K562 (cell line): ENCODE measurements at regions not wholly inside any gene's neighbourhood (a gene's known extent, or its start where the extent isn't known, plus 50 kb on each side); places are given as distances from the start of the nearest gene placed in this dataset.

Experiments used
- ATAC-seq: fragments of 200-7000 bp; cut with Tn5 transposase; 3 replicates; pipeline ENCODE4 v1.9.1; 2020; ENCODE audit warnings: moderate library complexity
- BruUV-seq: library from RNA; stranded (reverse); fragments of 400-500 nt; replicated peaks from 2 replicates; lab custom pipeline; 2021; lab: Mats Ljungman, UMichigan
- CTCF ChIA-PET: fragments of 300-600 bp; formaldehyde crosslinking; extraction: SDS; loops from one replicate; lab custom pipeline; 2021; ENCODE audit warnings: low intra/inter-chr PET ratio; lab: Yijun Ruan, JAX
- POLR2A ChIA-PET: fragments of 300-600, 350-650 bp; sonication (Branson Sonifier 250); formaldehyde crosslinking; extraction: SDS; loops from one replicate; lab custom pipeline; 2021; ENCODE audit warnings: antibody characterized with exemption, inconsistent platforms; lab: Yijun Ruan, JAX
- DNase-seq, 4 experiments: peaks; one replicate each; pipeline versions ENCODE4 v3.0.0 to v3.0.0-alpha.2; 2011 to 2018; ENCODE audit warnings: low spot score in 3 of 4, mixed read lengths in 3 of 4; ENCODE audit errors: extremely low read depth in 1 of 4
- FAIRE-seq: peaks from 2 replicates; lab custom pipeline; 2011; peaks lifted over from hg19 to GRCh38; lab: Jason Lieb, UNC
- H2AFZ ChIP-seq: 2 replicates; pipeline ENCODE4 v1.6.0; 2011; ENCODE audit warnings: low read depth, low read length, control low read depth, inconsistent platforms
- H3K27ac ChIP-seq: fragments of 200-600 bp; 3 replicates; pipeline ENCODE4 v1.8.0; 2011; ENCODE audit warnings: low read depth, mild to moderate bottlenecking, control low read depth, inconsistent platforms, low read length, moderate library complexity, mixed read lengths; ENCODE audit errors: extremely low read depth
- H3K27me3 ChIP-seq, 2 experiments: fragments of 300-600 bp in 1 of 2; 2 replicates in 1 of 2; 3 replicates in 1 of 2; pipeline versions ENCODE4 v1.6.0 to v1.8.0; 2011; ENCODE audit warnings: inconsistent platforms in 2 of 2, low read length in 2 of 2, mild to moderate bottlenecking in 1 of 2, mixed read lengths in 1 of 2, moderate library complexity in 1 of 2; ENCODE audit not compliant: control insufficient read depth in 2 of 2, insufficient read depth in 2 of 2
- H3K36me3 ChIP-seq: fragments of 300-600 bp; 3 replicates; pipeline ENCODE4 v1.8.0; 2011; ENCODE audit warnings: mild to moderate bottlenecking, low read length, inconsistent platforms; ENCODE audit not compliant: control insufficient read depth, insufficient read depth
- H3K4me1 ChIP-seq, 2 experiments: fragments of 200-600 bp in 1 of 2; replicated peaks in 1 of 2; 2 replicates in 1 of 2; 3 replicates in 1 of 2; pipeline versions ENCODE4 v1.5.1 to v1.8.0; 2011; ENCODE audit warnings: inconsistent platforms in 2 of 2, low read length in 2 of 2, mild to moderate bottlenecking in 1 of 2, mixed read lengths in 1 of 2, moderate library complexity in 1 of 2; ENCODE audit not compliant: control insufficient read depth in 2 of 2, insufficient read depth in 2 of 2
- H3K4me2 ChIP-seq: 2 replicates; pipeline ENCODE4 v1.6.1; 2011; ENCODE audit warnings: low read length, control low read depth, inconsistent platforms, mixed read lengths; ENCODE audit not compliant: insufficient read depth
- H3K4me3 ChIP-seq: fragments of 200-600 bp; sonication (generic), shearing (Covaris generic); 2 replicates; pipeline ENCODE4 v1.5.1; 2016; ENCODE audit warnings: control low read depth, inconsistent platforms
- H3K79me2 ChIP-seq: fragments of 200-600 bp; 3 replicates; pipeline ENCODE4 v1.8.0; 2011; ENCODE audit warnings: low read length, inconsistent platforms; ENCODE audit not compliant: control insufficient read depth, insufficient read depth
- H3K9ac ChIP-seq, 2 experiments: 2 replicates each; pipeline versions ENCODE4 v1.6.0 to v1.6.1; 2011; ENCODE audit warnings: low read depth in 2 of 2, low read length in 2 of 2, control low read depth in 1 of 2, inconsistent platforms in 1 of 2, mild to moderate bottlenecking in 1 of 2, mixed read lengths in 1 of 2; ENCODE audit not compliant: insufficient read depth in 1 of 2
- H3K9me1 ChIP-seq: one replicate; pipeline ENCODE4 v1.6.0; 2011; ENCODE audit warnings: inconsistent platforms, mild to moderate bottlenecking, low read length, moderate library complexity; ENCODE audit not compliant: control insufficient read depth, insufficient read depth
- H3K9me3 ChIP-seq: replicated peaks from 2 replicates; pipeline ENCODE4 v1.5.1; 2011; ENCODE audit warnings: low read depth, low read length, inconsistent platforms; ENCODE audit not compliant: control insufficient read depth, insufficient read depth
- H4K20me1 ChIP-seq: replicated peaks from 2 replicates; pipeline ENCODE4 v1.6.1; 2011; ENCODE audit warnings: low read length, inconsistent platforms, mixed read lengths; ENCODE audit not compliant: control insufficient read depth, insufficient read depth
- BCOR ChIP-seq: fragments of 450-650 bp; IDR thresholded peaks from 2 replicates; pipeline ENCODE4 v1.6.1; 2016
- CBX3 ChIP-seq, 2 experiments: IDR thresholded peaks; 1 replicate in 1 of 2; 2 replicates in 1 of 2; pipeline ENCODE4 v1.6.1; 2012; ENCODE audit warnings: inconsistent platforms in 2 of 2, low read length in 2 of 2, borderline replicate concordance in 1 of 2, control low read depth in 1 of 2
- CHD4 ChIP-seq: fragments of 200-600 bp; sonication (generic); IDR thresholded peaks from 3 replicates; pipeline ENCODE4 v1.6.1; 2012; ENCODE audit warnings: low read depth, mild to moderate bottlenecking, mixed read lengths, low read length, inconsistent platforms; ENCODE audit not compliant: insufficient read depth, insufficient replicate concordance, poor library complexity, severe bottlenecking
- EGR1 ChIP-seq: fragments of 450-650 bp; conservative IDR thresholded peaks from 2 replicates; pipeline ENCODE4 v1.6.1; 2017; ENCODE audit warnings: mild to moderate bottlenecking
- HDAC1 ChIP-seq, 2 experiments: fragments of 450-650 bp; IDR thresholded peaks; 2 replicates each; pipeline ENCODE4 v1.6.1; 2016 to 2017; ENCODE audit warnings: inconsistent platforms in 1 of 2, mild to moderate bottlenecking in 1 of 2, moderate library complexity in 1 of 2
- HDAC2 ChIP-seq: fragments of 450-650 bp; IDR thresholded peaks from 2 replicates; pipeline ENCODE4 v1.6.1; 2016; ENCODE audit warnings: mild to moderate bottlenecking
- HDGF ChIP-seq: fragments of 450-650 bp; IDR thresholded peaks from 2 replicates; pipeline ENCODE4 v1.6.1; 2016
- IFI16 ChIP-seq: fragments of 250-450 bp; sonication (Bioruptor Pico); IDR thresholded peaks from 2 replicates; pipeline ENCODE4 v2.1.2; 2022; ENCODE audit warnings: mild to moderate bottlenecking, inconsistent platforms
- KDM1A ChIP-seq, 2 experiments: fragments of 450-650 bp; IDR thresholded peaks; 2 replicates each; pipeline ENCODE4 v1.6.1; 2016; ENCODE audit warnings: mild to moderate bottlenecking in 2 of 2
- LEF1 ChIP-seq: fragments of 450-650 bp; IDR thresholded peaks from 2 replicates; pipeline ENCODE4 v1.6.1; 2016; ENCODE audit warnings: mild to moderate bottlenecking
- PHF20 ChIP-seq: fragments of 450-650 bp; IDR thresholded peaks from 2 replicates; pipeline ENCODE4 v1.6.1; 2018; ENCODE audit not compliant: partially characterized antibody
- RBM25 ChIP-seq: fragments of 200-400 bp; formaldehyde crosslinking; IDR thresholded peaks from 2 replicates; pipeline ENCODE4 v1.6.1; 2018; ENCODE audit warnings: low read length, low read depth, moderate library complexity; ENCODE audit not compliant: severe bottlenecking
- SMARCA5 ChIP-seq: fragments of 450-650 bp; IDR thresholded peaks from 2 replicates; pipeline ENCODE4 v1.6.1; 2016
- ZFP36 ChIP-seq: fragments of 150-350 bp; IDR thresholded peaks from 2 replicates; pipeline ENCODE4 v1.6.1; 2018; ENCODE audit warnings: low read length, low read depth; ENCODE audit not compliant: partially characterized antibody
- ZNF316 ChIP-seq: fragments of 450-650 bp; IDR thresholded peaks from 2 replicates; pipeline ENCODE4 v1.6.1; 2016
- ZNF436 ChIP-seq: fragments of 250-450, 450-650 bp; sonication (Bioruptor Pico); formaldehyde crosslinking; IDR thresholded peaks from 2 replicates; pipeline ENCODE4 v1.7.0; 2020; ENCODE audit warnings: mild to moderate bottlenecking
- ZNF589 ChIP-seq: fragments of 200-800 bp; sonication (Bioruptor generic); IDR thresholded peaks from 2 replicates; pipeline ENCODE4 v1.6.1; 2016; ENCODE audit warnings: low read depth, missing genetic modification characterization, missing compliant biosample characterization
- WGBS: fragments of 100-300 bp; shearing (Covaris generic); methylation state at CpG from one replicate; pipeline ENCODE4 v1.1.6; 2016; ENCODE audit warnings: low coverage, mixed read lengths; ENCODE audit not compliant: insufficient coverage; ENCODE audit errors: missing lambda C conversion rate; 5-methylcytosine and 5-hydroxymethylcytosine counted together
- in situ Hi-C: fragments of 300-500 bp; cut with MboI; formaldehyde crosslinking; loops from 4 replicates; pipeline ENCODE4 v1.15.0; 2018; ENCODE audit warnings: inconsistent platforms, mixed read lengths
- intact Hi-C: fragments of 100-400 bp; cut with micrococcal nuclease; formaldehyde crosslinking; loops from 2 replicates; pipeline ENCODE4 v1.14.2; 2022
- TF ChIP-seq, protein P1 (sequence below): fragments of 250-450 bp; sonication (Bioruptor Pico); IDR thresholded peaks from 2 replicates; pipeline ENCODE4 v1.8.0; 2022; ENCODE audit warnings: moderate library complexity, mild to moderate bottlenecking, inconsistent platforms
- TF ChIP-seq, protein P2 (sequence below): IDR thresholded peaks from 3 replicates; pipeline ENCODE4 v1.6.1; 2011; ENCODE audit warnings: borderline replicate concordance, mild to moderate bottlenecking, moderate library complexity; ENCODE audit not compliant: insufficient read length; ENCODE audit errors: extremely low read depth

DNA sequence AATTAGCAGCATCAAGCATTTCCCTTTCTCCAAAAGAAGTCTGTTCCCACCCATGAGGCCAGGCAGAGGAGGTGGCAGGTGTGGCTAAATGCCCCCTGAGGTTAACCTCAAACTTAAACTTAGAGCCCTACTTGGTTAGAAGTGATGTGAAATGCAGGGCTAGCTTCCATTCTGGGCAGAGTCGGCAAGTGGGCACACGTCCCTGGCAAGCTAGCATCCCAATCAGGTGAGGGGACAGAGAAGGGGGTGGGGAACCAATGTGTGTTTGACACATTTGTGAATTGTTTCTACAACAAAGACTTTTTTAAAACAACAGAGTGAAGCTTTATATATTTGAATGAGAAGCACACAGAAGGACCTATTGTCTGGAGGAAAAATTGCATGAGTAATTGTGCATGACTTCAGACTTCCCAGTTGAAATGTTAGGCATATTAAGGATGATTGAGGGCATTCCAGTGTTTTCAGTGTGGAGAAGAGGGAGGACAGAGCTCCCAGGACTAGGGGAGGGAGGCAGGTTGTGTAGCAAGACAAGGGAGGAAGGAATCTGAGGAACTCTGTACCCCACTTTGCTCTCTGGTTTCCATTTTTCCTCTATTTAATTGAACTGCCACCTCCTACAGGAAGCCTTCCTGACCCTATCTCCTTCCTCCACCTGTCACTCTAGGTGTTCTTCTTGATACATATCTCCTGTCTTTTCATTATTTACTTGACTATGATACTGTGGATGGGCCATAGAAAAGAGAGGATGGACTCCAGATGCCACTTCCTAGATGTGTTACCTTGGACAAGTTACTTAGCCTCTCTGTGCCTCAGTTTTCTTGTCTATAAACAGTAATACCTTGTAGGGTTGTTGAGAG is 83.3 kb upstream of the PICALM start:
- Histone ChIP-seq H4K20me1 (no peaks in the 10 kb centered on the region), H3K79me2 (peaks cover 24% of the 10 kb centered on the region; the same call in 2 of the 3 replicates), H3K4me1 (peaks cover 42 to 75% of the 10 kb centered on the region in 2 experiments), H3K9ac (peak overlapping the region; percentile 21 to 59; a peak in 3 of 4 replicates), H3K36me3 (no peaks in the 10 kb centered on the region), H3K9me3 (no peaks in the 10 kb centered on the region), H3K9me1 (no peaks in the 10 kb centered on the region), H3K4me3 (no peak overlapping the region; the same call in 1 of the 2 replicates), H3K27ac (peak overlapping the region; percentile 78), H2AFZ (peak overlapping the region; percentile 25; the same call in 1 of the 2 replicates), H3K4me2 (peak overlapping the region; percentile 66), H3K27me3 (no peaks in the 10 kb centered on the region)
- intact Hi-C loops: loop anchor here (5.0 kb wide), 1 partner anchor 45 kb away; no protein-coding TSS in a partner anchor
- no TSS peak for BruUV-seq
- FAIRE-seq (no peak), DNase-seq (no peak), ATAC-seq (no peak)
- ChIA-PET CTCF (no interaction called here), POLR2A (interaction anchor here (1.4 to 2.1 kb wide), 3 partner anchors 8 to 13 kb away, joined by 3 to 18 read pairs (median 7); no protein-coding TSS in a partner anchor)
- 64% methylated on average over 2 of the region's 2 CpGs for WGBS
- in situ Hi-C loops: no loop called here
- peak; percentile 24 for TF ChIP-seq PHF20
- TF ChIP-seq ZNF436 (CRISPR knock-in tag): peak; percentile 89
- TF ChIP-seq SMARCA5: 0 out of 2 replicates have a peak, but pooled peaks have one; percentile 65
- peak; percentile 61 to 80 for TF ChIP-seq KDM1A (IDR thresholded peaks at IDR 0.05)
- TF ChIP-seq EGR1: no peak
- TF ChIP-seq, protein P1, sequence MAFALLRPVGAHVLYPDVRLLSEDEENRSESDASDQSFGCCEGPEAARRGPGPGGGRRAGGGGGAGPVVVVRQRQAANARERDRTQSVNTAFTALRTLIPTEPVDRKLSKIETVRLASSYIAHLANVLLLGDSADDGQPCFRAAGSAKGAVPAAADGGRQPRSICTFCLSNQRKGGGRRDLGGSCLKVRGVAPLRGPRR (CRISPR knock-in tag): no peak
- peak in 1 of 2 experiments; percentile 40; a peak in 1 of 4 replicates for TF ChIP-seq HDAC1 (IDR thresholded peaks at IDR 0.05)
- TF ChIP-seq ZNF589 (CRISPR knock-in tag): 0 out of 2 replicates have a peak, but pooled peaks have one; percentile 10
- TF ChIP-seq CBX3 (IDR thresholded peaks at IDR 0.05; ENCODE audit: borderline replicate concordance in 1 of 2, low read length in 2 of 2): 0 out of 3 replicates have a peak, but pooled peaks of 1 of the 2 experiments have one; percentile 9
- peak; percentile 83 for TF ChIP-seq RBM25
- TF ChIP-seq HDGF: 0 out of 2 replicates have a peak, but pooled peaks have one; percentile 33
- TF ChIP-seq, protein P2, sequence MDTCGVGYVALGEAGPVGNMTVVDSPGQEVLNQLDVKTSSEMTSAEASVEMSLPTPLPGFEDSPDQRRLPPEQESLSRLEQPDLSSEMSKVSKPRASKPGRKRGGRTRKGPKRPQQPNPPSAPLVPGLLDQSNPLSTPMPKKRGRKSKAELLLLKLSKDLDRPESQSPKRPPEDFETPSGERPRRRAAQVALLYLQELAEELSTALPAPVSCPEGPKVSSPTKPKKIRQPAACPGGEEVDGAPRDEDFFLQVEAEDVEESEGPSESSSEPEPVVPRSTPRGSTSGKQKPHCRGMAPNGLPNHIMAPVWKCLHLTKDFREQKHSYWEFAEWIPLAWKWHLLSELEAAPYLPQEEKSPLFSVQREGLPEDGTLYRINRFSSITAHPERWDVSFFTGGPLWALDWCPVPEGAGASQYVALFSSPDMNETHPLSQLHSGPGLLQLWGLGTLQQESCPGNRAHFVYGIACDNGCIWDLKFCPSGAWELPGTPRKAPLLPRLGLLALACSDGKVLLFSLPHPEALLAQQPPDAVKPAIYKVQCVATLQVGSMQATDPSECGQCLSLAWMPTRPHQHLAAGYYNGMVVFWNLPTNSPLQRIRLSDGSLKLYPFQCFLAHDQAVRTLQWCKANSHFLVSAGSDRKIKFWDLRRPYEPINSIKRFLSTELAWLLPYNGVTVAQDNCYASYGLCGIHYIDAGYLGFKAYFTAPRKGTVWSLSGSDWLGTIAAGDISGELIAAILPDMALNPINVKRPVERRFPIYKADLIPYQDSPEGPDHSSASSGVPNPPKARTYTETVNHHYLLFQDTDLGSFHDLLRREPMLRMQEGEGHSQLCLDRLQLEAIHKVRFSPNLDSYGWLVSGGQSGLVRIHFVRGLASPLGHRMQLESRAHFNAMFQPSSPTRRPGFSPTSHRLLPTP: peak; percentile 31
- TF ChIP-seq BCOR: peak; percentile 96
- peak; percentile 99 for TF ChIP-seq ZFP36
- TF ChIP-seq CHD4: peak; percentile 29
- TF ChIP-seq IFI16 (CRISPR knock-in tag): 0 out of 2 replicates have a peak, but pooled peaks have one; percentile 17
- no peak for TF ChIP-seq ZNF316
- TF ChIP-seq HDAC2: peak; percentile 80
- 0 out of 2 replicates have a peak, but pooled peaks have one; percentile 22 for TF ChIP-seq LEF1
